Skeletal muscle satellite cell (primary cell): ENCODE measurements at regions not wholly inside any gene's neighbourhood (a gene's known extent, or its start where the extent isn't known, plus 50 kb on each side); places are given as distances from the start of the nearest gene placed in this dataset.

Experiments
- H3K27me3 ChIP-seq: 2 replicates; pipeline ENCODE4 v1.7.0; 2013; ENCODE audit warnings: low read length; ENCODE audit not compliant: control insufficient read depth, insufficient read depth
- H3K36me3 ChIP-seq: 2 replicates; pipeline ENCODE4 v1.7.0; 2013; ENCODE audit warnings: mild to moderate bottlenecking, control low read depth, low read length; ENCODE audit not compliant: insufficient read depth
- H3K4me1 ChIP-seq: 2 replicates; pipeline ENCODE4 v1.7.0; 2013; ENCODE audit warnings: low read length; ENCODE audit not compliant: control insufficient read depth, insufficient read depth
- H3K4me2 ChIP-seq: 2 replicates; pipeline ENCODE4 v1.7.0; 2013; ENCODE audit warnings: mild to moderate bottlenecking, low read length
- H3K4me3 ChIP-seq: 2 replicates; pipeline ENCODE4 v1.7.0; 2013; ENCODE audit warnings: low read length
- H3K9ac ChIP-seq: 2 replicates; pipeline ENCODE4 v1.7.0; 2013; ENCODE audit warnings: mild to moderate bottlenecking, low read depth, low read length, moderate library complexity
- H3K9me3 ChIP-seq: replicated peaks from 2 replicates; pipeline ENCODE4 v1.7.0; 2013; ENCODE audit warnings: mild to moderate bottlenecking, control low read depth, low read length

DNA sequence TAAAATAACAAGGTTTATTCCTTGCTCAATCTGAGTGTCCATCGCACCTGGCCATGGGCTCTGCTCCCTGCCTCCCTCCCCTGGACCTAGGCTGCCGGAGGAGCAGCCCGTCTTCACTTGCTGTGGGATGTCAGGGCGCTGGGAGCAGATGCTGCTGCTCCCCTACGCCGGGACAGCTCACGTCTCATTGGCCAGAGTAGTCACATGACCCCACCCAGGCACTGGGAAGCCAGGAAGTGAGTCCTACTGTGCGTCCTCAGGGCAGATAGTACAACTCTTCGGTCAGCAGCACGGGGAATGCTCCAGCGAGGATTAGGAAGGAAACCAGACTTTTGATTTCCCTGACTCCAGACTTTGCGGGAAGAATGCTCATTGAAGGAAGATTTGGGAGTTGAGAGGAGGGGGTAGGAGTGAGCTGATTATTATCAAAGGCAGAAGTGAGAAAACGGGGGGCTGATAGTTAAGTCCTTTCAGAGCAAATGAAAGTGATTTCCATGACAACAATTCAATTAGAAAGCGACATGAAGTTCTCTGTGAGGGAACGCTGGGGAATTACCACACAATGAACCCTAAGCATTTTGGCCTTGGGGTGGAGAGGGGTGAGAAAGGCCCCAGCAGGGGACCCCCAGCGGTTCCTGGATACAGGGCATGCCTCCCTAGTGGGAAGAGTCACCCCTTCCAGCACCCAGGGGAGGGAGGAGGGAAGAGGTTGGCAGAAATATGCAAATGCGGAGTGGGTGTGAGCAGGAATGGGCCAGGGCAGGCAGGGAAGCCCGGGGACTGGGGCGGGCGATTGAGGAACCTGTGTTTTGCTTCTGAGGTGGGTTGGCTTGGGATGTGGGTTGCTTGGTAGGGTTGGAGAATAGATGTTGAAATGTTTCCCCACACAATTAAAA, 215.5 kb downstream of the AACS start:
- H3K27me3 ChIP-seq = no peaks in the 10 kb centered on the region
- no peak overlapping the region for H3K9ac ChIP-seq
- no peaks in the 10 kb centered on the region for H3K36me3 ChIP-seq
- no peak overlapping the region for H3K4me2 ChIP-seq
- no peaks in the 10 kb centered on the region for H3K9me3 ChIP-seq
- no peaks in the 10 kb centered on the region for H3K4me1 ChIP-seq
- no peak overlapping the region for H3K4me3 ChIP-seq

DNA sequence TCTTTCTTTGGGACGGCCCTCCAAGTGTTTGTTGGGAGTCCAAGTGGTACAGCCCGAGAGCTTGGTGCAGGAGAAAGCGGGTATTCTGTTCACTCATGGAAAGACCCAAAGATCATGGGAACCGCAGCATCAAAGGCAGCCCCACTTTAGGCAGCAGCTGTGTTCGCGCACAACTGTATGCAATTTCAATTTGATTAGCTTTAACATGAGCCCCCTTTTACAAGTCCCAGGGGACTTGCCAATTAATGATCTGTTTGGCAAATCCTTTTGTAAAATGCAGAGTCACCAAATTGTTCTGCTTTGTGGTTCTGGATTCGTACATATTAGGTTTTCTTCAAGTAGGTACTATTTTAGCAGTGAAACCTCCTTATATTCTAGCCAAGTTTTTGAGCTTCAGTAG, 217.7 kb downstream of the AACS start:
- no peaks in the 10 kb centered on the region for H3K9me3 ChIP-seq
- H3K36me3 ChIP-seq = no peaks in the 10 kb centered on the region
- H3K27me3 ChIP-seq = no peaks in the 10 kb centered on the region
- H3K4me1 ChIP-seq = no peaks in the 10 kb centered on the region
- H3K4me2 ChIP-seq = no peak overlapping the region
- no peak overlapping the region for H3K4me3 ChIP-seq
- no peak overlapping the region for H3K9ac ChIP-seq

DNA sequence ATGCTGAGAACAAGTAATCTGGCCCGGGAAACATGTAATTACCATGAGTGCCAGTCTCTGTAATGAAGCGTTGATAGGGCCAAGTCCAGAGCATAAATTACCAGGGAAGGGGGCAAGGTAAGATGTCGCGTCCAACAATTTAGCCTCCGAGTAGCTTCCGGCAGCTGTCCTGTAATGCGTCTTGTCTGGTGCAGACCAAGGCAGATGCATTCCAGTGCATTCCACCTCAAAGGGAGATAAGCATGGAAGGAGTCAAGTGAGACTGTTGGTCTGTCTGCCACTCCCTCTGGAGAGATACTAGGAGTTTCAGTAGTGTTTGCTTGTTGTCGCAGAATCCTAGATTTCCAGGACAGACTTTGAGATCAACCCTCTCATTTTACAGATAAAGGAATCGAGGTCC, 218.3 kb downstream of the AACS start:
- Histone ChIP-seq H3K4me2 (no peak overlapping the region), H3K9ac (no peak overlapping the region), H3K4me3 (no peak overlapping the region), H3K27me3 (no peaks in the 10 kb centered on the region), H3K9me3 (no peaks in the 10 kb centered on the region), H3K36me3 (no peaks in the 10 kb centered on the region), H3K4me1 (no peaks in the 10 kb centered on the region)

DNA sequence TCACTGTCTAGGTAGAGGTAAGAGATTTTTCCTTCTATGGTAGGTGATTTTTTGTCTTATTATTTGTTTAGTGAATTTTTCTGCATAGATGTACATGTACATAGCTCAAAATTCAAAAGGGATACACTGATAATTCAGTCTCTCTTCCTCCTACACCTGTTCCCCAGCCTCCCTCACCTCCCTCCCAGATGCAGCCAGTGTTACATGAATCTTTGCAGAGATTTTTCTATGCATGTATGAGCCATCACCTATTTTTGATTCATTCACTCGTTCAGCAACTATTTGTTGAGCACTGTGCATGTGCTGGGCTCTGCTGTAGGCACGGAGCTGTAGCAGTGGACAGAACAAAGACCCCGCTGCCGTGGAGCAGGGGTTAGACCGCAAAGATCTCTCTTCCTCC, 218.9 kb downstream of the AACS start:
- Histone ChIP-seq H3K4me3 (no peak overlapping the region), H3K27me3 (no peaks in the 10 kb centered on the region), H3K36me3 (no peaks in the 10 kb centered on the region), H3K4me2 (no peak overlapping the region), H3K9ac (no peak overlapping the region), H3K4me1 (no peaks in the 10 kb centered on the region), H3K9me3 (no peaks in the 10 kb centered on the region)

DNA sequence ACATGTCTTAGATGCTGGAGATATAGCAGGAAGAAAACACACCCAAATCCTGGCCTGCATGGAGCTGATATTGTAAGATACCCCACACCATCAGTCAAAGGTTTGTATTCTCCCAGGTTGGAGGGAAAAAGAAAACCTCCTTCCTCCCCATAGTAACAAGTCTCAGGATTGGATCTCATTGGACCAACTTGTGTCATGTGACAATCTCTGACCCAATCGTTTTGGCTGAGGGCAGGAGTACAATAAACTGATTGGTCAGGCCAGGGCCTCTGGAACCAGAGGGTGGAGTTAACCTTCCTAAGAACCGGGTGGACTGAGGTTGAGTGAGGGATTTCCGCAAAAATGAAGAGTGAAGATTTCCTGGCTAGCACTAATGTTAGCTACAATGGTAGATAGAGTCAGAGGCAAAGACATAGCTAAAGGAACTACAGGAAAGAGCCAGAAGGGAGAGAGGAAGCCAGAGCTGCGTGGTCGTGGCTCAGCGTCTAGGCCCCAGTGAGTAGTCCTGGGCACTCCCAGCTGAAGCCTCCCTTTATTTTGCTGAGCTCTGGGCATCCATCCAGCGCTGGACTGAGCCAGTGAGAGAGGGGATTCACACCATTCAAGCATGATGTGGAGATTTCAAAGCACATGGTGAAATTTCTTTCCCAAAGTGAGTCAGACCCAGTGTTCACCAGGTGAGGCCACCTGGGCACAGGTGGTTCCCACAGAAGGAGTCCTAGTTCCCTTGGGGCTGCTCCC, 219.9 kb downstream of the AACS start:
- H3K9me3 ChIP-seq = no peaks in the 10 kb centered on the region
- H3K36me3 ChIP-seq = no peaks in the 10 kb centered on the region
- no peaks in the 10 kb centered on the region for H3K4me1 ChIP-seq
- no peak overlapping the region for H3K9ac ChIP-seq
- no peaks in the 10 kb centered on the region for H3K27me3 ChIP-seq
- no peak overlapping the region for H3K4me3 ChIP-seq
- no peak overlapping the region for H3K4me2 ChIP-seq

DNA sequence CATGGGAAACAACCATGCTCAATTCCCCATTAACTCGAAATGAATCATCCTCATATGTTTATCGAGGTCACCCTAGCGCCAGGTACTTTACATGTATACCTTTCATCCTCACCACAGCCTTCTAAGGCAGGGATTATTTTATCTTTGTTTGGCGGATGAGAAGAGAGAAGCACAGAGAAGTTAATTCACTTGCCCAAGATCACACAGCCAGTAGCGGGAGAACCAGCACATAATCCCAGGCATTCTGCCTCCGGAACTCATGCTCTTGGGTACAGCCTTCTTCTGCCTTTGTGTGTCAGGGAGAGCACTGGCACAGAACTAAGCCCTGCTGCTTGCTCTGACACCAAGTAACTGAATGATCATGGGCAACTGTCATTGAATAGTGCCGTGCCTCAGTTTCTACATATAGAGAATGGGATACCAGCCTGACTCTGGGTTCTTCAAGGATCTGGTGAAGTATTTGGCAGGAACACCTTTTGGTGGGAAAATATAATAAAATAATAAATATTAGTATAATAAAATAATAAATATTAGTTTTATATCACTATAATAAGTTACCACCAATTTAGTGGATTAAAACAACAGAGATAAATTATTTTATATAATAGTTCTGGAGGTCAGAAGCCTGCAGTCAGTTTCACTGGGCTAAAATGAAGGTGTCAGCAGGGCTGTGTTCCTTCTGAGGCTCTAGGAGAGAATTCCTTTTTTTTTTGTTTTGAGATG, 220.9 kb downstream of the AACS start:
- no peak overlapping the region for H3K9ac ChIP-seq
- no peak overlapping the region for H3K4me2 ChIP-seq
- no peaks in the 10 kb centered on the region for H3K27me3 ChIP-seq
- H3K4me1 ChIP-seq = no peaks in the 10 kb centered on the region
- H3K4me3 ChIP-seq = no peak overlapping the region
- H3K36me3 ChIP-seq = no peaks in the 10 kb centered on the region
- H3K9me3 ChIP-seq = no peaks in the 10 kb centered on the region

DNA sequence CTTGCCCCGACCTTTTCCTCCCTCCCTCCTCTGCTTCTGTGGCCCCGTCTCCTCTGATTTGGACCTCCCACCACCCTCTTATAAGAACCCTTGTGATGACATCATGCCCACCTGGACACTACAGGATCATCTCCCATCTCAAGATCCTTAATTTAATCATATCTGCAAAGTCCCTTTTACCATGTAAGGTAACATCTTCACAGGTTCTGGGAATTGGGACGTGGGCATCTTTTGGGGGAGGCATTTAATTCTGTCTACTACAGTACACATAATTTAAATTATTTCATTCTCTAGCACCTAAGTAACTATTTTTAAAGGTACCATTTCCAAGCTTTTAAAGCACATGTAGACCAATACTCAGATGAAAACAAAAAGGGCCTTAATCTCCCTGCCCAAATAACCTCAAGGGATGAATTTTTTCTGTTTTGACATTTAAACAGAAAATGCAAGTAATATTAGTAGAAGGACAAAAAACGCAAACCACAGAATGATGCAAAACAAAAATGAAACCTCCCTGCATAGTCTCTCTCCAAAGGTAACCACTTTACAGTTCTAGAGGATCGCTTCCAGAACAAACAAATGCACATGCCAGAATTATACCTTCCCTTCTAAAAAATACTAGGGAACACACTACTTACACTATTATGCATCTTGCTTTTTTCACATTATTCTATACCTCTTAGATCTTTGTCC, 222.1 kb downstream of the AACS start:
- Histone ChIP-seq H3K27me3 (no peaks in the 10 kb centered on the region), H3K4me1 (no peaks in the 10 kb centered on the region), H3K9me3 (no peaks in the 10 kb centered on the region), H3K4me3 (no peak overlapping the region), H3K36me3 (no peaks in the 10 kb centered on the region), H3K4me2 (no peak overlapping the region), H3K9ac (no peak overlapping the region)

DNA sequence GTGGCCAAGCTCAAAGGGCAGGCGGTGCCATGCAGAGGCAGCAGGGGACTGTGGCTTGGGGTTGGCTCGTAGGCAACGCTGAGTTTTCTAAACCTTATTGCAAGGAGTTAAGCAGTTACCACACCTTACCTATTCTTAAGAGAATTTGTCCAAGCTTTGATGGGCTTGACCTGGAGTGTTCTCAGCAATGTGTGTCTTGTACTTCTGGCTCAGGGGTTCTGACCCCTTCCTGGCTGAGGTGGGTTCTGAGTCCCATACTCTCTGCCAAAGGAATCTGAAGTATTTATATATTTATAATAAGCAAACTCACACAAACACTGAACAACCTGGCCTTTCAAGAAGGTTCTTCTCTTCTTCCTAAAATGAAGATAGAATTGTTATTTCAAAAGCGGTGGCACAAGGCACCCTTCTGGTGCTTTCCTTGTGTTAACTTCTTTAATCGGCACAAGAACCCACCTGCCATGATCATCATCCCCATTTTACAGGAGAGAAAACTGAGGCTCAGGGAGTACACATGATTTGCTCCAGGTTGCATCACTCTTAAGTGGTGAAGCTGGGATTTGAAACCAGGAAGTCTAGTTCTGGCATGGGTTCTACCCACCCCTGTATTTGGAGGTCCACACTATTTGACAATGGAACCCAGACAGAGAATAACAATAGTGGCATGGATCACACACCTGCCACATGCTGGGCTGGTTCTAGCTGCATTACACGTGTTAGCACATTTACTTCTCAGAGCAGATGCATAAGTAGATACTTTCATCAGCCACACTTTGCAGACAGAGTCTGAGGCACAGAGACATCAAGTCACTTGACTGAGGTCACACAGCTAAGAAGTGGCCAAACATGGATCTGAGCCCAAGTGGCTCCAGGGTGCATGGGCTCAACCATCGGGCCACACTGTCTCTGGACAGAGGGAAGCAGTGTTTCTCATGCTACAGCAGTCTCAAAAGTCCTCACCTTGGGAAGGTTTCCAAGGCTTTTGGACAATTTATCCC, 224.0 kb downstream of the AACS start:
- Histone ChIP-seq H3K4me1 (no peaks in the 10 kb centered on the region), H3K36me3 (no peaks in the 10 kb centered on the region), H3K9me3 (no peaks in the 10 kb centered on the region), H3K27me3 (no peaks in the 10 kb centered on the region), H3K4me2 (no peak overlapping the region), H3K9ac (no peak overlapping the region), H3K4me3 (no peak overlapping the region)

DNA sequence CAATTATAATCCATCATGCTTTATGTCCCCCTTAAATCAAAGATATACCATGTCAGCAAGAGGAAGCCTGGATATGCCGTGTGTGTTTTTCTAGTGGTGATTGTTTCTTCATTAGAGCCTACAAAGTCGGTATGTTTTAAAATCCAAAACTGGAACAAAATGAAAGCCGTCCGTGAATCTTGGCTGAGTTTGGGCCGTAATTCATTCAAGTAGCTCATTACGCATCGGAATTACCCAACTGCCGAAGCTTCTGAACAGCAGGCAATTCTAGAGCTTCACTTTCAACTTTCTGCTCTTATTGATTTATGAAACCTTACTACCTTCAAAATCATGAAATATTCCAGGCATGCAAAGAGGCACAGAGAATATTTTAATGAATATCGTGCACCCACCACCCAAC, 224.7 kb downstream of the AACS start:
- Histone ChIP-seq H3K4me2 (no peak overlapping the region), H3K9me3 (no peaks in the 10 kb centered on the region), H3K27me3 (no peaks in the 10 kb centered on the region), H3K4me3 (no peak overlapping the region), H3K36me3 (no peaks in the 10 kb centered on the region), H3K9ac (no peak overlapping the region), H3K4me1 (no peaks in the 10 kb centered on the region)

DNA sequence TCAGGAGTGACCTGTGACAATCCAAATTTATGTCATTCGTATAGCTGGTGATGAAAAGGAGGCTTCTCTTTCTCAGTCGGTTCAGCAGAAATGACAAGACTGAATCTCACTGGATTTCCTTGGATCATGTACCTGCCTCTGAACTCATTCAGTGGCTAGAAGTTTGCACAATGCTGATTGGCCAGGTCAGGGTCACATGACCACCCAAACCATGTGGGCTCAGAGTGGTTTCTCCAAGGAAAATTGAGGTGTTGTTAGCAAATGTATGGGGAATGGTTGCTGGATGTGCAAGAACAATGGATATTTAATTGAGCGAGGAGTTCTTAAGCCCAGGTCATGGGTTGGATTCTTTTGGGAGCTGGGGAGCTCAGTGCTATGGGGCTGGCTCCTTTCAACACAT, 227.5 kb downstream of the AACS start:
- no peaks in the 10 kb centered on the region for H3K36me3 ChIP-seq
- no peaks in the 10 kb centered on the region for H3K9me3 ChIP-seq

More for the DNA sequence above, 227.5 kb downstream of the AACS start:
- no peak overlapping the region for H3K4me2 ChIP-seq
- no peaks in the 10 kb centered on the region for H3K4me1 ChIP-seq
- no peaks in the 10 kb centered on the region for H3K27me3 ChIP-seq
- H3K4me3 ChIP-seq = no peak overlapping the region
- H3K9ac ChIP-seq = no peak overlapping the region
